Left forelimb (tissue), 1 donor: ENCODE measurements at regions not wholly inside any gene's neighbourhood (a gene's known extent, or its start where the extent isn't known, plus 50 kb on each side); places are given as distances from the start of the nearest gene placed in this dataset.

Experiments
- DNase-seq: peaks from one replicate; pipeline ENCODE4 v3.0.0-alpha.2; 2018; ENCODE audit warnings: low spot score

DNA sequence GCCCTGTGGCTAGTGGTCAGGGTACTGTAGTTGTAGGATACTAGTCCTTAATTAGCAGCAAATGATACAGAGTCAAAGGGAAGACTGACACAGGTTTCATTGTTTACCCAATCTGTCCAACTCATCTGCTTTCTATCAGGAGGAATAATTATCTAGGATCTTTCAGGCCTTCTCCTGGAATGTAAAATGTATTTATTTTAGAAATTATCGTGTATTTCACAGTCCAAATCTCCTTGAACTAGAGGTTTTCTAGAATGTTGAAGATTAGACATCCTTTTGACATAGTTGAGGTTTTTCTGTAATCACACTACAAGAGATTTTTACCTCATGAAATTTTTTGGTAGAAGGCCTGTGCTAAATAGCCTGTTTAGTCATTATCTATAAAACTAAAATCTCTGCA, 1694.8 kb upstream of the PCDH20 start:
- DNase-seq = no peak

DNA sequence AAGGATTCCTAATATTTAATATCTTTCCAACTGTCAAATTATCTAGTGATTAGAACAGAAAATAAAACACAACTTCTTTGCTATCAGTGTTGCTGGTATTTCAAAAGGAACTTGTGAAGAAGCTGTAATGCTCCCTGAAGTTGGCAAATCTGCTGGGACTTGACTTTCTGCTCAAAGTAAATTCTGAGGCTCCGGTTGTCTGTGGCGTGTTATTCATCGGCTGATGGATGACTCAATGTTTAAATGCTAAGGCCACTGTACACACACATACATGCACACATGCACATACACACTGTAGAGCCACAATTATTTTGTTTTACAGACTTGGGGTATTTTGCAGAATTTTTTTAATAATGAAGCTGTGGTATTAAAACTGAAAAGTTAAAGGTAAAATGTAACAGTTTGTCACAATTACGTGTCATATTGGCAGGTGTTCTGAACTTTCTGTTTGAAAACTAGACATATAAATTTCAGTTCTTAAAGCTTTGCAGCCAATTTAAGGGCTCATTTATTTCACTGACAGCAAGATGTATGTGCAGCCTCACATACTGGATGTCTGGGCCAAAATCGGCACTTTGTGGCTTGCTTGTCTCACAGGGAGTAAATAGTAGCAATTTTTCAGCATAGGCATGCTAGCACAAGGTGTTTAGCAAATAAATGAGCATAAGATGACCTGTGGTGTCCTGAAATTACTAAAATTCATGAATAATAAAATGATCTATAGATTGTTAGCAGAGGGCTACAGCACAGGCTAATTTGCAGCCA, 1691.7 kb upstream of the PCDH20 start:
- no peak for DNase-seq

DNA sequence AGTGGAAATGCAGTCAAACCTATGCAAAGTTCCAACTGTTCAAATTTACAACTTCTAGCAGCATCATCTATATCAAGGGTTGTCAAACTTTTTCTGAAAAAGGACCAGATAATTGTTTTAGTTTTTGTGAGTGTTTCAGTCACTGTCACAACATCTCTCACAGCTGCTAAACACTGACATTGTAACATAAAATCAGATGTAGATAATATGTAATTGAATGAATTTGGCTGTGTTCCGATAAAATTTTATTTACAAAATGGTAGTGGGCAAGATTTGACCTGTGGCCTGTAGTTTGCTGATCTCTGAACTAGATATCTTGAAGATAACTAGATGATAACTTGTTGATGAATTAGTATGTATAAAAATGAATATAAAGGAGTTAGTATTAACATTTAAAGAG, 1679.1 kb upstream of the PCDH20 start:
- no peak for DNase-seq

DNA sequence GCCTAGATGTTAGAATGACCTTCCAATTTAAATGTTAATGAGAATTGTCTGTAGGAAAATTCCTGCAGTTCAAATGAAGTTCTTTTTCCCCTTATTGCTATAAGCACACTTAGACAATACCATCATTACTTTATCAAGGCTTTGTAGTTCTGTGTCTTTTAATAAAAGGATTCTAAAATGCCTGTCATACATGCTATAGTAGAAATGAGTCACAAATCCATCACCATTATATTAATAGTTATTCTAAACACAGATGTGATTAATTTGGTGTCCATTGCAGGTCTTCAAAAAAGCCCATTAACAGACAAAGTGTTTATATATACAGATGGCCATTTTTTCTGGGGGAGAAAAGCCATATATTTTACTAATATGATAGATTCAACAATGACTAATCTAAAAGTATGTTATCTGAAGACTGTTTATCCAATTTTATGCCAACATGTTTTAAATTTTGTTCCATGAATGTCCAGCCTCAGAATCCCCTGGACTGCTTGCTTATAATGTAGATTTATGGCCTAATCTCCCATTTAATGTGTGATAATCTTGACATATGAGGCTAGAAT, 1678.3 kb upstream of the PCDH20 start:
- DNase-seq = no peak

DNA sequence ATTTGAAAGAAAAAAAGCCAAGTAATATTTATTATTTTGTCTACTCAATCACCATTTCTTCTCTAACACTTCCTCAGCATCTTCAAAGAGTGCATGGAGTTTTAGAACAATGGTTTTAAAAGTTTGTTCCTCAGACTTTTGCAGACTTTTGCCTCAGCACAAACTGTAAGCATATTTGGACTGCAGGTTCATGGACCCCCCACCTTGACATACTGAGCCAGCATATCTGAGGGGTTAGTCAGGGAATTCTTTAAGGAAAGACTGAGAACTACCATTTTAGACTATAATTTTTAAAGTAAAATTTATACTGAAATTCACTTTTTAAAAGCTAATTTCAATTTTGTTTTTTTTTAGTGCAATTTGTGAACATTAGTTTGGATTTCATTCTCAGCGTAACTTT, 1676.8 kb upstream of the PCDH20 start:
- no peak for DNase-seq

DNA sequence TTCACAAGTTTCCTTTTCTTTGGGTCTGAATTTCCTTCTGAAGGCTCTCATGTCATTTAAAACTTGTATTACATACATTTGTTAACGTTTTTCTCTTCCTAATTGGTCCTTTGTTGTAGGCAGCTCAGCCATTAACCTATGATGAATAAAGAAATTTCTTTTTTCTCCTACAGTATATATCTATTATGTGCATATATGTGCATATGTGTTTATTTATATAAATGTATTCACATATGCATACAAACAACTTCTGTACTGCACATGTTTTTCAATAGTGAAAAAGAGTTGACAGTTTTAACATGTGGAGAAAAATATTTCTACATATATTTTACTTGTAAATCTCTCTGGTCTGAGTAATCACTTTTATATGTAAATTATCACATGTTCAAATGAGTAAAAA, 1674.9 kb upstream of the PCDH20 start:
- no peak for DNase-seq

DNA sequence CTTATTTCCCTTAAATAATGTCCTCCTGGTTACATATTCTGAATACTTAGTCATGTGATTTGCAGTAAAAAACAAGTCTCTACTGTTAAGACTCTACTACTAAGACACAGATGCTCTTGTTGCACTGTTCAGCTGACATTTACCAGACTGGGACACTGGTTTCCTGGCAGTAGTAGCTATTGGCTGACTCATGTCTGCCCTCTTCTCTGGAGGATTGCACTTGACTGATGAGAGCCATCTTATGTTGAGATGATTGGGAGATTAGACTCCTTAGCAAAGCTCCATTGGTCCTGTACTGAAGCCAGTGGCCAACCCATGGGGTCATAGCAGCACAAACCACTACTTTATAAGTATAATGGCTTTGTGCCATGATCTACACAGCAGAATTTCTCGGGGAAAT, 1672.6 kb upstream of the PCDH20 start:
- no peak for DNase-seq

DNA sequence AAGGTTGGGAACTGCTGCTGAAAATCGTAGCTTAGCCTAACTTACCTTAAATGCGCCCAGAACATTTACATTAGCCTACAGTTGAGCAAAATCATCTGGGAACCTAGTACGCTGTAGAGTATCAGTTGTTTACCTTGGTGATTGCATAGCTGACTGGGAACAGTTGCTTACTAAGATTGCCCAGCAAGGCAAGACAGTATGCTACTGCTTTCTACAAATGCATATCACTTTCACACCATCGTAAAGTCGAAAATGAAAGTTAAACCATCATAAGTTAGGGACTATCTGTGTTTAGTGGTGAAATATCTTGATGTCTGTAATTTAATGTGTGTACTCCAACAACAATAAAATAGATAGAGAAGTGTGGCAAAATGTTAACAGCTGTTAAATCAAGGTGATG, 1670.6 kb upstream of the PCDH20 start:
- no peak for DNase-seq

DNA sequence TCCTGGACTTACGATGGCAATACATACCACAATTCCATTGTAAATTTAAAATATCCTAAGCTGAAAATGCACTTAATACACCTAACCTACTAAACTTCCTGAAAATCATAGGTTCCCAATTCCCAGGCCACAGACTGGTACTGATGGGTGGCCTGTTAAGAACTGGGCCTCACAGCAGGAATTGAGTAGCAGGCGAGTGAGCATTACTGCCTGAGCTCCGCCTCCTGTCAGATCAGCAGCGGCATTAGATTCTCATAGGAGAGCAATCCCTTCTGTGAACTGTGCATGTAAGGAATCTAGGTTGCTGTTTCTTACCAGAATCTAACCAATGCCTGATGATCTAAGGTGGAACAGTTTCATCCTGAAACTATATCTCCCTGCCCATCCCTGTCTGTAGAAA, 1670.2 kb upstream of the PCDH20 start:
- DNase-seq = no peak

DNA sequence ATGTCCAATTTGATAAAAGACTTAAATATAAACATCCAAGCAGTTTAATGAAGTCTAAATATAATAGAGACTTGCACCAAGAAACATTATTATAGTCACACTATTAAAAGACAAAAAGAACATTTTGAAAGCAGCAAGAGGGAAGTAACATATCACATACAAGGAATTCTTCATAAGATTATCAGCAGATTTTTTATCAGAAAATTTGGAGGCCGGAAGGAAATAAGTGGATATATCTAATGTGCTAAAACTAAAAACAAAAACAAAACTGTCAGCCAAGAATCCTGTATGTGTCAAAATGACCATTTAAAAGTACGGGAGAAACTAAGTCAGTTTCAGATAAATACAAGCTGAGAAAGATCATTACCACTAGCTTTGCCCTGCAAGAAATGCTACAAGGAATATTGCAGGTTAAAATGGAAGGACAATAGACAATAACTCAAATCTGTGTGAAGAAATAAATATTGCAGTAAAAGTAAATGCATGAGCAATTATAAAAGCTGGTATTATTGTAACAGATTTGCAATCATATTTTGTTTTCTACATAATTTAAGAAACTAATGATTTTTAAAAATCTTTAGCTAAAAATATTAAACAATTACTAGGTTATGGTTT, 1665.9 kb upstream of the PCDH20 start:
- no peak for DNase-seq

DNA sequence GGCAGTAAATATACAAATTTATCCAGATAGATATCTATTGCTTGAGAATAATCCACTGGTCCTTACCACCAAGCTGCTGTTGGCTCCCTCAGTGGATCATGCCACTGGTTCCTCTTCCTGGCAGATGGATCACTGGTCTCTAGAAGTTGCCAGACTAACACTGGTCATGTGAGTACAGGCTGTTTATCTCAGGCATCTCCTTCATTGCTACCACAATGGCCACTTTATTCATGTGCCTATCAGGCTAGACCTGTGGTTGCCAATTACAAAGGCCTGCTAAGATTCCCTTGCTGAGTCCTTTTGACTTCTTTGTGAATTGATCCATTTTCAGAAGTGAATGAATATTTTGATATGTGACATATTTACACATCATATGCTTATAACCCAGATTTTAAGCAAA, 1659.5 kb upstream of the PCDH20 start:
- DNase-seq = no peak

DNA sequence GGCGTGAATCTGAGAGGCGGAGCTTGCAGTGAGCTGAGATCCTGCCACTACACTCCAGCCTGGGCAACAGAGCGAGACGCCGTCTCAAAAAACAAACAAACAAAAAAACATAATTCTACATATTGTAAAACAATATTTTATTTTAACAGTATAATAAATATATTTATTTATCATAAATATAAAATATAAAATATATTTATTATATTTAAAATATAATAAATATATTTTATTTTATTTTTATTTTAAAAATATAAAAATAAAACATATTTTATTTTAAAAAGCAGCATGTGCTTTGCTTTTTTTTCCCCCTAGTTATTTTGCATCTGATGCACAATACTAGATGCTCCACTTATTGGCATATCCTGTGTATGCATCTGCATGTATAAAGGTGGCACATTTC, 1634.6 kb upstream of the PCDH20 start:
- no peak for DNase-seq

DNA sequence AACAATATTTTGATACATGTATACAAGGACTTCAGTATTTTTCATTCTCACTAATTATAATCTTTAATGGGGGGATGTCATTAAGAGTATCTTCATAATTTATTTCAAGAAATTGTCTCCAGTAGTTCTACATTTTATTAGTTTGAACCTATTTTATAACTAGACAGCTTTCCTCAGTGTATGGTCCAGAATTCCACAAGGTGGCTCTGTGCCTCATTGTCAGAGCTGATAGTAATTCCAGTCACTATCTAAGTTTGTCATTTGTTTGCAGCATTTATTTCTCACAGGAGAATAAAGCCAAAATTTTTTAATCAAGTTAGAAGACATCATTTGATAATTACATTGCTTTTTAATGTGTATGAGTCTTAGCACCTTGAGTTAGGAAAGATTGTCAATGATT, 1633.0 kb upstream of the PCDH20 start:
- DNase-seq = no peak

DNA sequence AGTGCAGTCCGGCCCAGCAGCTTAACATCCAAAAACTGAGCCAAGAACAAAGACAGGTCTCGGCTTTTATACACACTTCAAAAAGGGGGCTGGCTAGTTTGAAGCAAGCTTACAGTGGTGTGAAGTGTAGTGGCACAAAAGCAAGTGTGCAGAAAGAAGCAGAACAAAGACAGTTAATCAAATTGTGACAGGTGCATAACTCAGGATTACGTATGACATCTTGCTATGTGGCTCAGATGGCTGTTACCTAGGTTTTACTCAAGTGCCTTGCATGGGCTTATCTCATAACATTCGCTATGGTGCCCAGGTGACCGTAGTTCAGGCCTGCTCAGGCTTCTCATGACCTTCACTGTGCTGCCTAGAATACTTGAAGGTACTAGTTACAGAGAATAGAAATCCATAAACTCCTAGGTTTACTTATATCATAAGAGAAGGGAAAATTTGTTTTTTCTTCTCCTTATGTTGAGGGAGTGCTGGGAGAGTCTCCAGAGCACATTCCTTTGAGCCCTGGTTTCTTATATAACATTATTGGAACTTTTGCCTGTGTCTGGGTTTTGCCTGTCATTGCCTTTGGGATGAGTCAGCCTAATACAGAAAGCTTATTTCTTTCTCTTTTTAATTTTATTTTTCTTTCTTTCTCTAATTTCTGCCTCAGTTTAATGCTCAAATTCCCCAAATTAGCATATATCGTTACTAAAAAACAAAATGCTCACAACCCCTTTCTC, 1629.1 kb upstream of the PCDH20 start:
- DNase-seq = no peak

DNA sequence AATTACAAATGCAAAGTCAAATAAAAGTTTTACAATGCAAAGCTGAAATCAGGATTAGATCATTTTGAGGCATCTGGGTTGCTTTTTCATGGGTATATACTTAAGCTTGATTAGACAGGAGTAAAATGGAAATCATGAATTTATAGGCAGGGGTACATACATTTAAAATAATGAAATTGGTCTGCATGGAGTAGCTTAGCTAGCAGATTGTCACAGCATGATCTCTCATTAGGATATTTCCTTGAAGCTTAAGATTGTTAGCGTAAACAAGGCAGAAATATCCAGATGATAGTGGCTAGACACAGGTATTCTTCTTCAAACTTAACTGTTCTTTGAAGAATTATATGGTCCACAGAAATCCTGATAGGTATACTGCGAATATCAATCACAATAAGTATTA, 1627.0 kb upstream of the PCDH20 start:
- DNase-seq = no peak

DNA sequence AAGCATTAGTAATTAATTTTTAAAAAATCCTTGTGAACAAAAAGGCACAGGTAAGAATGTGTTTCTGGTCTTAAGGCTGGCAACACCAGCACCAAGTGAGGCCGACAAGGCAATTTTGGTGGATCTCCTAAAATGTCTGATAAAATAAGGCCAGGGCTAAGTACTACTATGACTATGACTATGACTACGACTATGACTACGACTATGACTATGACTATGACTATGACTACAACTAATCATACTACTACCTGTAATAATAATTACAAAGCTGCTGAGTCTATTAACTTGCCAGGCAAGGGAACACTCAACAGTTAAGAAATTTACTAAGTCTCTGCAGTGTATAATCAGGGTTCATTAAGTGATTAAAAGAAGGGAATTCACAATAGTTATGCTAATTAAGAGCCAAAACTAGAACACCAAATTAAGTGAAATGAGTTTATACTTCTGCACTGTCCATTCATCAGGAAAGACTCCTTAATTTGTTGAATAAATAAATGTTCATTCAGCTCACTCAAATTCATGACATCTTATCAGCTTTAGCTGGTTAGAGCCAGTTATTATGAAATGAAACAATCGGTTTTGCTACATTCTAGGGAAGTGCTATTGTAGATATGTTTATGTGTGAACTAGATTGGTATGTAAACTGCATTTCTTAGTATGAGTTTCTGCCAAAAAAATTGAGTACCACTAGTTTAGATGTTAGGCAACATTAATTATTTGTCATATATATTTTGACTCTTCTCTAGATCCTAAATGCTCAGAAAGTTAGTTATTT, 1626.2 kb upstream of the PCDH20 start:
- no peak for DNase-seq

DNA sequence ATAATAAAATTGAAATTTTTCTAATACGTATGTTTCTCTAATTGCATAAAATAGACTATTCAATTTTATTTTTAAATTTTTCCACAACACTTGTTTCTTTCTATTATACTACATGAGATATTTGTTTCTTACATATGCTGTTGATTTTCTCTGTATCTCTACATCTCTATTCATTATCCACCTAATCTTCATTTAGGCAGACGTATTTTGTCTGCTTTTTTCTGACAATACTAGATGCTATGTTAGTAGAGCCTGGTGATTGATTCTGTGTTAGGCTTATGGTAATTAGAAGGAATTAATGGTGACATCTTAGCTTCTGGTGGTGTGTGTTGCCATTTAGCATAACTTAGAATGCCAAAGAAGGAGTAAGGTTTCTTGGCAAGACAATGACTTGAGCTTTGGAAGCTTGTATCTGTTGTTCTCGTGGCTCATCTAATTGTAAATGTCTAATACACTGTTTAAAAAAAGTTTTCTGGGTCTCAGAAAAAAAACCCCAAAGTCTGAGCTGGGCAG, 1610.7 kb upstream of the PCDH20 start:
- no peak for DNase-seq

DNA sequence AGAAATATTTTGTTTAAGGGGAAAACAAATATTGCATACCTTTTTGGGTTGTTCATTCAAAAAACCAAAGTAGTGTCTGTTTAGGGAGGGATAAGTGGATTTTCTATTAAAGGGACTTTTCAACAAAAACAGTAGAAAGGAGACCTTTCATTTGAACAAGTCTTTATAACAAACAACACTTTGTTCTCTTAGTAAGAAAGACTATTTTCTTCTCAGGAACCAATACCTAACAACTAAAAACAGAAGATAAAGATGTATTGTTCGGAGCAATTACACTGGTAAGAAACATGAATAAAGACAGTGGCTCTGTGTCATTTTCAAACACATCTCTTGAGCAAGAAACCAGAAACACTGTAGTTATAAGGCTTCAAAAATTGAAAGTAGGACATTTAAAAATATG, 1610.1 kb upstream of the PCDH20 start:
- DNase-seq = no peak

DNA sequence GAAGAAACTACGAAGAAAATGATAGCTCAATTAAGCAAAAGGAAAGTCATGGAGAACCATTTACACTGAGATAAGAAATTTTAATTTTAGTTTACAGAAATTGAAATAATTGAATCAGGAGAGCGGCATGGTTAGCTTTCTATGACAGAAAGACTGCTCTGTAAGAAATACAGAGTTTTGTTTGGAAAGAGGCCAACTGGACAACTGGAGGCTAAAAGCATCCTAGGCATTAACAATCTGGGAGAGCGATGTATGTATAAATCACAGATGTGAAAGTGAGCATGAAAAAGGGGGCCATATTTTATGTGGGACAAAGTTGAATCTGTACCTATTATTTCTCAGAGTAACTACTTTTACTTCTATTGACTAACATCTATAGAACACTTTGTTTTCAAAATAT, 1608.8 kb upstream of the PCDH20 start:
- DNase-seq = no peak

DNA sequence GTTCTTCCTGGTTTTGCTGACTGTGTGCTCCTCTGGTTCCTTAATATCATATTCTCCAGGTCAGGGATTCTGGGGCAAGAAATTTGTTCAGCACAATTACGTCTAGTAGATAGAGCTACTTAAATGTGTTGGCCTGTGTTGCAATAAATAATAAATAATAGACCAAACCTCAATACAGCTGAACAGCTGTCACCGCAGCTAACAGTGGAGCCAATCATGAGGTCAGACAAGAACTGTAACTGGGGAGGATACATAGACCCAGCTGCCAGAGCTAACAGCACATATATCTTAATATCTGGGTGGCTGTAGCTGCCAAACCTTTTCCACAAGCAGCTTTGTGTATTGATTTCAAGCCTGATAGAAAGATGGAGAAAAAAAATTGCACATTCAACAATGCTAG, 1596.3 kb upstream of the PCDH20 start:
- DNase-seq = no peak

DNA sequence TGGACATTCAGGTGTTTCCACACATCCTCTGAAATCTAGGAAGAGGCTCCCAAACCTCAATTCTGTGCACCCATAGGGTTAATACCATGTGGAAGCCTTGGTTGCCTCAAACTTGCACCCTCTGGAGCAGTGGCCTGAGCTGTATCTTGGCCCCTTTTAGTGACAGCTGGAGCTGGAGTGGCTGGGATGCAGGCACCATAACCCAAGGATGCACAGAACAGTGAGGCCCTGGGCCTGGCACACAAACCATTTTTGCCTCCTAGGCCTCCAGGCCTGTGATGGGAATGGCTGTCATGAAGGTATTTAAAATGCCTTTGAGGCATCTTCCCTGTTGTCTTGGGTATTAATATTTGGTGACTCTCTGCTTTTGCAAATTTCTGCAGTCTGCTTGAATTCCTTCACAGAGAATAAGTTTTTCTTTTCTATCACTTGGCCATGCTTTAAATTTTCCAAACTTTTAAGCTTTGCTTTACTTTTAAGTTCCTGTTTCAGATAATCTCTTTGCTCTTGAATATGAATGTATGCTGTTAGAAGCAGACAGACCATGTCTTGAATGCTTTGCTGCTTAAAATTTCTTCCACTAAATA, 1594.5 kb upstream of the PCDH20 start:
- no peak for DNase-seq

DNA sequence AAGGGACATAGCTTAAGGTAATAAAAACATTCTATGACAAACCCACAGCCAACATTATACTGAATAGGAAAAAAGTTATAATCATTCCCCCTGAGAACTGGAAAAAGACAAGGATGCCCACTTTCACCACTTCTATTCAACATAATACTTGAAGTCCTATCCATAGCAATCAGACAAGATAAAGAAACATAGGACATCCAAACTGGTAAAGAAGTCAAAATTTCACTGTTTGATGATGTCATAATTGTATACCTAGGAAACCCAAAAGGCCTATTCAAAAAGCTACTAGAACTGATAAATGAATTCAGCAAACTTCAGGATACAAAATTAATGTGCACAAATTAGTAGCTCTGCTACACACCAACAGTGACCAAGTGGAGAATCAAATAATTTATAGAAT, 1590.0 kb upstream of the PCDH20 start:
- no peak for DNase-seq
